Activated effector memory CD4-positive, alpha-beta T cell treated with anti-CD3 and anti-CD28 coated beads, Interleukin-2, amount 50 U/mL, for 16 hours (primary cell): ENCODE measurements at regions not wholly inside any gene's neighbourhood (a gene's known extent, or its start where the extent isn't known, plus 50 kb on each side); places are given as distances from the start of the nearest gene placed in this dataset.

Experiments
- DNase-seq: peaks from one replicate; pipeline ENCODE4 v3.0.0-alpha.2; 2020

DNA sequence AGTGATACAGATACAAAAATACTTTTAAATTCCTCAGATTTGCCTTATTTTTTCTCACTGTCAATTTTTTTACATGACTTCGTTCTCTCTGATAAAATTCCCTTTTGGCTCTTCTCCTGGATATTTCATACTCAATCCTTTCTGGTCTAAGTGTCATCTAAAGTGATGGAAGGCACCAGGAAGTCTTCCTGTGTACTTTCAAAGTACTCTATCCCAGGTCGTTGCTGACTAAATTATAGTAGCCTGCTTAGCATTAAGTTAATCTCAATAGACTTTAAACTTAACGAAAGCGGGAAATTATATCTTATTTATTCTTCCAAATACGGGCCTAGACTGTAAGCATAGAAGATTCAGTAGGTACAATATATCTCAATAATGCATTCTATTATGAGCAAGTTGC lies 67.8 kb downstream of the CASP12 start:
- no peak for DNase-seq

DNA sequence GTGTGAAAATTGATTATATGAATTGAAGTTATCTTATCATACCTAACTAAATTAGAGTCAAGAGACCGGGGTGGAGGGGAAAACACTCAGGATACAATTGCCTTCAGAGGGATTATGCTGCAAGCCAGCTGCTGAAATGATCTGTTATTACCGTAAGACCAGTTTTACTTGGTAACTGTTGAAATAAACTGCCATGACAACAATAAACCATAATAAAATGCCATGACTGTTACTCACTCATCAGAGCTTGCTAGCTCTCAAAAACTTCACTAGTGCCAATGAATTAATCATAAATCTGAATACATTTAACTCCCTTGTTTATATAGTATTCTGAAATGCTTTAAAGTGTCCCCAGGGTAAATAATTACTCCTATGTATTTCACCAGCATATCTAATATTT lies 68.2 kb downstream of the CASP12 start:
- DNase-seq = no peak

DNA sequence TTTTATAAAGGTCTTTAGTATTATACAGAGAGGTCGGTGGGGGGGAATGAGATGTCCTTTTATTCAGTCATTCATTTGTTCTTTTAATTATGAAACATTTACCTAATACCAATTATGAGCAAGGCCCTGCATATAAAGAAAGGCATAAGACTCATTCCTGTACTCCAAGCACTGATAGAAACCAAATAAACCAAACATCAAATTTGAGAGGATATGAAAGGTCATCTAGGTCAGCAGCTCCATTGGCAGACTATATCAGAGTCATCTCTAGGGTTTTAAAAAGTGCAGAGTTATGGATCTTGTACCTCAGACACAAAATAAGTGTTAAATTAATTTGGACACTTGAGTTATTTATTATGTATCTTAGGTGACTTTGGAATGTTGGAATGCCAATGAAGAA lies 71.5 kb downstream of the CASP12 start:
- DNase-seq = no peak

DNA sequence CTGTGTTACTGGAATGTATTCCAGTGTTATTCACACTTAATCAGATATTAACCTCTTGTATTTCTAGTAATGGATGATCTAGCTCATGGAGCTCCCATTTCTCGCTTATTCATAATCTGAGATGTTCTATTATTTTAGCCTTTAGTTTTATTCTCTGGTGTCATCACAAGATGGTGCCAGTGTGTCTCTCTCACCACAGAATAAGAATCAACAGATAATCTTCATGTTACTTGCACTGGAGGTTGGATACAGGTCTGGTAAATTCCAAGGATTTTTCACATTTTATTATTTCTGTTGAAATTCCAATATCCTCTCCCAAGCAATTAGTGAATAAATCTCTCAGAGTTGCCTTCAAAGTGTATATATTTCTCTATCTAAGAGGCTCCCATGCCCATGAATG lies 74.6 kb downstream of the CASP12 start:
- no peak for DNase-seq

DNA sequence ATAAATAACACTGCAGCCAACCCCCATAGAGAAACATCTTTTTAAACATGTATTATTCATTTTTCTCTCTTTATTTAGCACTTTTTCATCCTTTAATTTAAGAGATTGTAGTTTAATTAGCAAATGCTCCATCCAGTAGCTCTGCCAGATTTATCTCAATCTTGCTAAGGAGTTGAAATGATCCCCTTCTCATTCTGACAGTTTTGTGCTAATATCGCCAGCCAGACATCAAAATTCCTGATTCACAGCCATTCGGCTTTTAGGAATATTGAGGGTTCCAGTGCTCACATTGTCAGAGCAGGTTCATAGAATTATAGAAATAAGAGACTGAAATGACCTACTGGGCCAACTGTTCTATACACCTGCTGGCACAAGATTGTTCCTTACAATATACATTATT lies 77.8 kb downstream of the CASP12 start:
- no peak for DNase-seq

DNA sequence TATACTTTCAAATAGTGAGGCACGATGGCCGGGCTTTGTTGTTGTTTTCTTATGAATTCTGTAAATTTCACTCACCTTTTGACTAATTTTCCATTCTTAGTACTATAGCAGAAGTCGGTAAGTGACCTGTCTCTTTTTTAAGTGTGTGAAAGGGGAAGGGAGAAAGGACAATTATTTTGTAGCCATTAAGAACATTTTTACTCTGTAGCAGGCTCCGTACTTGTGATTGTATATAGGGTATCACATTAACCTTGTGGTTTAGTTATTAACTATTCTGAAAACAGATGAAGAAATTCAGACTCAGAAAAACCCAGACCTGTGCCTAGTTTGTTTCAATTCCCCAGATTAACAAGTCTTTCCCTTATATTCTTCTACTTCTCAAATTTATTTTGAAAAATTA lies 78.7 kb downstream of the CASP12 start:
- no peak for DNase-seq

DNA sequence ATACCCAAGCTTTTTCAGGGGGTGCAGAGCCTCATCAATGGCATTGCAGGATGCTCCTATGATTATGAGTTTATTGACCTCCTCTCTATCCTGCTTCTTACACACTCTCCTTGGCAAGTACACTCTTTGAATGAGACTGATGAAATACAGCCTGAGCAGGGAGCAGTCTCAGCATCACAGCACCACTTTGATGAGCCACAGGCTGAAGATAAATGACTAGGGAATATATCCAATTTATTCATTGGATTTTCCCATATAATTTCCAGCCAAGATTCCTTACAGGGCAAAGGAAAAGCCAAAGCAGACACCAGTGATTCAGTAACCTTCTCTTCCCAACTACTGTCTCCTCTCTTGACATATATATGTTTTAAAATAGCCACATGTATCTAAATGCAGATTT lies 79.2 kb downstream of the CASP12 start:
- no peak for DNase-seq

DNA sequence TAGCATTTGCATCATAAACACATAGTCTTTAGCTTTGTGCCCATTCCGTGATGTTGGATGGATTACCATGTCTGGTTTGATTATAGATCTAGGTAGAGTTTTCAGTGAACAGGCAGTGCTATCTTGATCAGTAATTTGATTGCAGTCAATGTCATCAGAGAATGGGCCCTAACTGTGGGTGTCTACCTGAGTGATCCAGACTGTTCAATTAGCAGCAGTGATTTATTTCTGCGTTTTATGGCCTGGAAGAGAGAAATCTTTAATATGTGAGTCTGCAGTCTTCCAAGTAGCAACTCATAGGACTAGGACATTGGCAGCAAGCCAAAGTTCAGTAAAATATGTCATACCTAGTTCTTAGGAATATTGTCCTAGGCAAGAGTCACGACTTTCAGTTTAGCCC lies 80.3 kb downstream of the CASP12 start:
- DNase-seq = no peak

DNA sequence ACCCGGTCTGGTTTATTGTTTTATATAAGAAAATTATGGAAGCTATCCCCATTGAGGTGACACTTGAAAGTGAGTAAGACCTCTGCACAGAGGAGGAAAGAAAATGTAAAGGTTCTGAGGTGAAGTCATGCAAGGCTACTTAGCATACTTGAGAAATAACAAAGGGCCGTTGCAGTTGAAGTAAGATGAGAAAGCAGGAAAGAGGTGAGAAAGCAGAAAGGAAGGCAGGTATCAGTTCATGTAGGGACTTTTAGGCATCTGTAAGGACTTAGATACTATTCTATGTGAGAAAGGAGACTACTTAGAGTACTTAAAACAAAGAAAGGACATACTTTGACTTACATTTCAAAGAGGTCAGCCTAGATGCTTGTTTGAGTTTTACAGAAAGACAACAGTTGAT lies 84.7 kb downstream of the CASP12 start:
- DNase-seq = no peak

DNA sequence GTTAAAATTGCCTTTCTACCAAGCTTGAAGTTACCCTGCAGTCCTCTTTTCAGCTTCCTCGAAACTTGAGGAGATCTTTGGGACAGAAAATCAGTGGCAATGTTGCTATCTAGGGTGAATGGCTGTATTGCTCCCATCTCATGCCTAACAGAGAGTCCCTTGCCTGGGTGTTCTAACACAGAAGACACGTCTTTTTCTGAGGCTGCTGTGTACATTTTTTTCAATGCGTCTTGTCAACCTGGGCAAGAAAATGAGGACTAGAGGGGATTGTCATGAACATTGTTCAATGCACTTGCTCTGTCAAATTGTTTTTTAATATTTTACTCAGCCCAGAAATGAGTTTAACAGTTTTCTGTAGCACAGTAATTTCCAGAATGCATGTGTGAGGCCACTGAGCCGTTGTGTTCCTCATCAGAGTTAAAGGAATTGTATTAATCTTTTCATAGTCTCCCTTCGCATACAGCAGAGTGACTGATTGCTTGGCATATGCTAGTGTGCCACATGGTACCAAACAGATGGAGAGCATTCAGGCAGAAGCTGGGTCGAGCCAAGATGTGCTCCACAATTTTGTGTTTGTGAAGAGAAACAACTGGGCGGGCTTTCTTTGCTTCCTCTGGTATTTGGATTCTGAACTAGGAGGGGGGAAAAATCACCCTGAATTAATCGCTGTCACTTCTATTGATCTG lies 86.0 kb downstream of the CASP12 start:
- no peak for DNase-seq

DNA sequence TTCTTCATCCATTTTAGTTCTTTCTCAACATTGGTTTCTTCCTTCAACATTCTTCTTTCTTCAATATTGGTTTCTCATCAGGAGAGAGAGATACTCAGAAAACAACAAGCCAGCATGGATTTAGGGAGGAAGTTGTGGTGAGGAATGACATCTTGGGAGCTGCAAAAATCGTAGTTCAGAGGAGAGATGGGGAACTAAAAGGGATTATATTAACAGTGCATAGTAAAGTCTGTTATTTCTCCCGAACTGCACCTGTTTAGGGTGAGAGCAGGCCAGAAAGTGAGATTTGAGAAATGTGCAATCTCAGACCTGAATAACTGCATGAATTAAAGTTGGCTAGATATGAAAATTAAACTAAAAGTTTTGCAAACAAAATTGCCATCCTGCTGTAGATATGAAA lies 94.5 kb downstream of the CASP12 start:
- DNase-seq = no peak

DNA sequence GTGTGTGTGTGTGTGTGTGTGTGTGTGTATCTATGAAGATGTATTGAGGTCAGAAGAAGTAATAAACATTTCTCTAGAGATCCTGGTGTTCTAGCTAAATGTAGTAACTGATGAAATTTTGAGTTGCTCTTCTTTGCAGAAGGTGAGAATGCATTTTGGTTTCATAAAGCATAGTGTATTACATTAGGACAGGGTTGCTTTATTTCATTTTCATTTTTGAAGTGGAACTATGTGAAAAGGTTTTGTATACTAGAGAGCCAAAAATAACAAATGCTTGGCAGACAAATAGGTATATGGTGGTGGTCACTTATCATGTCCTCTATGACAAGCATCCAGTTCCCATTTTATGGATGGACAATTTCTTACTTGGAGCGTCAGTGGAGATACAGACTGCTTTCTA lies 99.0 kb downstream of the CASP12 start:
- DNase-seq = no peak

DNA sequence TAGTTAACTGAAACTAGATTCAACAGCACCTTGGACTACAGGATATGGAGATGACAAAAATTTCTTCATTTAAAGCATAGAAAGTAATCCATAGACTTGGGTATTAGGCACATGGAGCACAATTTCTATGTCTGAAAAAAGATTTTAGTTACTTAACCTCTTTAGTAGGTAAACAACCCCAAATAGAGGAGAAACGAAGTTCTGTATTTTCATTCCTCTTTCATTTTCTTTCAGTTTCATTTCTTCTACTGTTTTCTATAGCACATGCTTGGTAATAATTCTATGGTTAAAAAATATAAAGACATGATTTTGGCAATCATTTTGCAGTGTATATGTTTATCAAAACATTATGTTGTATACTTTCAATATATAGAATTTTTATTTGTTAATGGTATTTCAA lies 99.5 kb downstream of the CASP12 start:
- no peak for DNase-seq

DNA sequence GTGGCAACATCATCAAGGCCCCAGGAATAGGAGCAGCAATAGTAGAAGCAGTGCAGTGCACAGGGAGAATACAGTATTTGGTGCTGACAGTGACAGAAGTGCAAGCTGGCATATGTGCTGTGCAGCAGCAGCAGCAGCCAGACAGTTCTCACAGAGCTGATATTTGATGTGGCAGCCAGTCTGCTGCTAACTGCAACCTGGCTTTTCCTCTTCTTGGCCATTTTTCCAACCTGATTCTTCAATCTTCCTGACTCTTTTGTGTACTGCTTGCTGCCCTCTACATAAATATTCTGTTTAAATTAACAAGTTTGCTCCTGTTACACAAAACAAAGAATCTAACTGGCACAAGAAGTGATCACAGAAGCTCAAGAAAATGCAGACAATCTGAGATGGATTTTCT lies 102.0 kb downstream of the CASP12 start:
- no peak for DNase-seq

DNA sequence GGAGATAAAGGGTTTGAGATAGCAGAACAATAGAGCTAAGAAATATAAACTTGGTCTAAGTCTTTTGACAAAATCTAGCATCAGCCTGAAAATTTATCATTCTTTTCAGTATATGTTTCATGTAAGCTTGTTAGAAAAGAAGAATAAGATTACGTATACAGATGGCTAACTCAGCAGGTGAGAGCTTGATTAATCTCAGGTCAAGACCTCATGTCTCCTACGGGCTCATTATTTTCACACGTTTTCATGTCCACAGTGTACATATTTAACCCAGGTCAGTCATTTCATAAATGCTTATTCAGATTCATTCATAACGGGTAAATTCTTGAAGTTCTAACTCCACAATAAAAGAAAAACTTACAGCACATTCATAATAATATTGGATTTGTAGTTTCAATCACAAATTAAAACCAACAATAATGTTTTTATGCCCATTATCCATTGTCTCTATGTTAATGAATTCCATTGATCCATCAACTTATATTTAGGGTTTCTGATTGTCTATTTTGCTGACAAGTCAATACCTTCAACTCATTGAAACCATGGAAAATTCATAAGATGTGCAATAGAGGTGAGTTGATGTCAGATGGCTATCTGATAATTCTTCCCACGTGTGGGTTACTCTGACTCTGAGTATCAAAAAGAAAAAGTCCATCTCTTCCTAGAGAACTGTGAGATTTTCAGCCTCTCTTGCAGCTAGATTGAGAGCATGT lies 102.6 kb downstream of the CASP12 start:
- DNase-seq = no peak

DNA sequence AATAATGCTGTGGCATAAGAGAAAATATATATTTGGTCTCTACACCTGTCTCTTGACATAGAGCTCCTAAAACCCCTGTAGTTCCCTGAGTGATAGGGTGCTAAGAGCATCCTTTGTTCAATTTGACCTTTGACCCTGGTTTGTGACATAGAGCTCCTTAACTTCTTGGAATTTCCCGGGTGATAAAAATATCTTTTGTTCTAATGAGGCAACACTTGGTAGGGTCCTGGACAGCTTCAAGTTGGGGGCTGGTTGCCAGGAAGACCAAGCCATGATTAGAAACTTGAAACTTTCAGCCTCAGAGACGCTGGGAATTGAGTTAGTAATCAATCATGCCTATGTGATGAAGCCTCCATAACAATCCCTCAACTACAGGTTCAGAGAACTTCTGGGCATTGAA lies 105.4 kb downstream of the CASP12 start:
- no peak for DNase-seq

DNA sequence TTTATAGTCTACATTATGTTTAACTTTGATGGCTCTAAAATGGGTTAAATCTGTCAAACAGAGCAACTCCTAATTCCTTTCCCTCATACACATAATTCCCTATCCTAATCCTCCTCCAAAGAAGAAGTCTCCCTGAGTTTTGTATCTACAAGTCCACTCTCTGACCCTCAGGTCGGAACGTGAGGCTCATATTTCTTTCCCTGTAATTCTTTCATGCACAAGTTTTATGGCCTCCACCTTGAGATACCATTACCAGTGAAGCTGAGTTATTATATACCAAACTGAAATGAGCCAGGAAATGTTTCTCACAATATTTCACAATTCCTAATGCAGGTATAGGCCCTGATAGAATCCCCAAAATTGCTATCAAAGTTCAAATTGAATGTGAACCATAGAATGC lies 106.4 kb downstream of the CASP12 start:
- DNase-seq = no peak

DNA sequence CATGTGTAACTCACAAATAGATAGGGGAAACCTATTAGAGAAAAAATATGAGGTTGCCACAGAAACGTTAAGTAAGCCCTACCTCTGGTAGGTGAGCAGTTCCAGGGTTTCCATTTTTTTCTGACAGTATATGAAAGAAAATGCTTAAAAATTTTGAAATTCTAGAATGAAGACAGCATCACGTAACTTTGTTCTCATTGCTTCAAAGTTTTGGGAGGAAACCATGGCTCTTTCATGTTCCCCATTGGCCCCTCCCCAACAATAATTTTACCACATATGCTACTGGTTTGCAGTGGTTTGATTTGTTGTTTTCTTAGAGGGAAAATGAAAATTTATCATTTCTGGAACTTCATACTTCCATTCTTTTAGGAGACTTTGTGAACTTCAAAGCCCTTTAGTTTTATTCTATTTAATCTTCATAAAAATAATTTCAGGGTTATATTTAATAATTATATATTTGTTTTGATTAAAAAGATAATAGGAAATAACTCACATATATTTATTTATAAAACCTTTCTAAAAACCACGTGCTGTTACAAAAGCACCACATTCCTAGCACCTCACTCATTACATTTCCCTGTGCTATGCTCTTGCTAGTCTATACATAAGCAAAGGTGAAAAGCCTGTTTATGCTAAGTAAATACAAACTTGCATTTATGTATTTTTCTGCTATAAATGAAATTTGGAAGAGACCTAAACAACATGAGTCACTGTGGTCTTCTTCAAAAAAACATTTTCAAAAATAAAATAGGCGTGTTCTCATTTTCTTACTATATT lies 113.4 kb downstream of the CASP12 start:
- DNase-seq = no peak

DNA sequence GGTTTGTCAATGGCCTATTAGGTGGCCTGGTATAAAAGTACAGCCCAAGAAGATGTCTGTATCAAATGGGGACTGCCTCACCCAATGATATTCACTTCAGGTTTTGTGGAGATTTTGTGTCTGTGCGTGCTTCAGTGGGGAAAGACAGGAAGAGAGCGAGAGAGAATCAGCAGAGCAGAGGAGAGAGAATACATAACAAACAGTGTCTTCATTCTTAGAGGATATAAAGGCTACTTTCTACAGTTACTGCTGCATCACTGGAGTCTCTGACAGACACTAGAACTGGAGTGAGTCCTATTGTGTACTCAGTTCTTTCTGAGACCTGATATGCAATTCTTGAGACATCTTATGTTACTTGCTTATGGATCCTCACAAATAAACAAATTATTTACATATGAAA lies 115.0 kb downstream of the CASP12 start:
- no peak for DNase-seq

DNA sequence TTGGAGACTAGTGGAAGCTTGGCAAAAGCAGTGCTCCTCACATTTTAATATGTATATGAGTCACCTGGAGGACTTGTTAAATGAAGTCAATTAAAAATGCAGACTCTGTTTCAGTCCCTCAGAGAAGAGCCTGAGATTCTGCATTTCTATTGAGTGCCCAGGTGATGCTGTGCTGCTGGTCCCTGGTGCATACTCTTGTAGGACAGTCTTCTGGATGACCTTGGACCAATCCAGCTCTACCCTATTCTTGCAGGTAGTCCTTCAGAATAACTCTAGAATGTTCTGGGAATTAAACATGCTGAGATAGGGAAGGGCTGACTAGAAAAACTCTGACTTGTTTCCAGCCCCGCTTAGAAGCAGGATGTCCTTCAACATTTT lies 115.9 kb downstream of the CASP12 start:
- no peak for DNase-seq

DNA sequence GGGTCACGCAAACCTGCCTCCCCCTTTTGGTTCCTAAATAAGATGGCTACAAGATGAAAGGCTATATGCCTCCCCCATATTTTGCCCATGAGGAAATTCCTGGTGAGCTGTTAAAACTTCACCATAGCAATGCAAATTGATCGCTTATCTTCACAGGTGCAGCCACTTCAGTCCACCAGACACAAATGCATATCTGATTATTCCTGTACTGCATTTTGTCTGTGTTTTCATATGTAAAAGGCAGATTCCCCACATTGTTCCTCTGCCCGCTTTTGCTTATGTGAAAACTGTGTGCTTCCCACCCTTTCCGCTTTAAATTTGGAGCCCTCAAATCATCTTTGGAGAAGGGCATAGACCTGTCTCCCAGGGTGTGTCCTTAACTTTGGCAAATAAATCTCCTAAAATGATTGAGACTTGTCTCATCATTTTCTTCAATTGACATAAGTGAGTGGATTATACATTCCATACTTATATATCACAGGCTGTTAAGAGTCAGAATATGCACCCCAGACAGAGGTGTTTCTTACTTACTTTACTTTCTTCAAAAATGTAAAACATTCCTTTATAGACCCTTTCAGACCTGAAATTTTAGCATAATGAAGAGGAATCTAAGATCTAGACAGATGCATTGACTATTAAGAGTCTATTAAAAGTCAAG lies 116.4 kb downstream of the CASP12 start:
- no peak for DNase-seq

DNA sequence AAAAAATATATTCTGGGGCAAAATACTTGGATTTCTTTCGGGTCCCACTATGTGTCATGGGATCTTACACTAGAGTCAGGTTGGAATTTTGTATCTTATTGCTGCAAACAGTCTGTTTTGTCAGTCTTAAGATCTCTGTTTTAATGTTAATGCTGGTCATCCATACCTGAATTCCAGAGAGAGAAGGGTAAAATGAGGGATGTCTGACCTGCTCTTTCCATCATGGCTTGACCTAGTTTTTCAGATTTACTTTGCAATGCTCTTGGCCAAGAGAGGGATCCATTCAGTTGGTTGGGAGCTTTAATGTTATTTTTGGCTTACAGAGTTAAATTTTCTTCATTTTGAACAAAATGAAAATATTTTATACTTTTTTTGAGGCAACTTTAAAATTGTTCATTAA lies 117.2 kb downstream of the CASP12 start:
- no peak for DNase-seq

DNA sequence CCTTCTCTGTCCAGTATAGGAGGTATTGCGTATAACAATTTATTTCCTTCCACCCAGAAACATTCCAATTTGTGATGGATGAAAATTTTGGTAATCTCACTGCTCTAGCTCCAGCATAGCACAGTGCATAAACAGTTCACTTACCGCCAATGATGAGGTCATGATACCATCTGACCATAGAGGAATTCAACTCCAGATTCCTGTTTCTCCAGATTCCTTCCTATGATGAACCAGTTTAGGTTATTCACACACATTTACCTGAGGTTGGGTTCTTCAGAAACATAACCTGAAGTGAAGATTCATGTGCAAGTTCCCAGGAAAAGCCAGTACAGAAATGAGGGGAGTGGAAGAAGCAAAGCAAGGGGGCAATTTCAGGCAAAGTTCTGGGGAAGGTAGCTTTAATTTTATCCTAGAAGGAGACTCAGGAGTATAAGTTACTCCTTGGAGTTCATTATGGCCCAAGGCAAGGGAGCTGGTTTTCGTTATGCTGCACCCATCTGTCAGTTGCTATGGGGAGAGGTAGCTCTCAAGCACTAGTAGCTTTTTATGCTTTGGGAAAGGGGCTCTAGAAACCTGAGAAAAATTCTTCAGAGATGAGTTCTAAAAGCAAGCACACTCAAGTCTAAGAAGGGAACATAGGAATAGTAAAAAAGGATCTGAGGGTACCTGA lies 121.6 kb downstream of the CASP12 start:
- DNase-seq = no peak
